Endometrium (tissue), 2 donors: ENCODE measurements at regions not wholly inside any gene's neighbourhood (a gene's known extent, or its start where the extent isn't known, plus 50 kb on each side); places are given as distances from the start of the nearest gene placed in this dataset.

Experiments used
- FAIRE-seq: peaks from 2 replicates; lab custom pipeline; 2012; peaks lifted over from hg19 to GRCh38; lab: Jason Lieb, UNC
- donor health status: control.
- donor health status: control.

- no peak for FAIRE-seq
Measured at GRCh38 chr2:237150186-237150585, 64.5 kb downstream of the COPS8 start.

- no peak for FAIRE-seq
Measured at GRCh38 chr2:237150831-237151375, 65.2 kb downstream of the COPS8 start.

- no peak for FAIRE-seq
Measured at GRCh38 chr2:237152361-237152760, 66.7 kb downstream of the COPS8 start.

- no peak for FAIRE-seq
Measured at GRCh38 chr2:237153181-237153580, 67.5 kb downstream of the COPS8 start.

GRCh38 chr2:237154082-237154638 lies 68.5 kb downstream of the COPS8 start:
- FAIRE-seq = peak; percentile 8

- no peak for FAIRE-seq
Measured at GRCh38 chr2:237154884-237155851, 69.5 kb downstream of the COPS8 start.

- no peak for FAIRE-seq
Measured at GRCh38 chr2:237156031-237156856, 70.6 kb downstream of the COPS8 start.

- FAIRE-seq = no peak
Measured at GRCh38 chr2:237156857-237157779, 71.4 kb downstream of the COPS8 start.

- FAIRE-seq = no peak
Measured at GRCh38 chr2:237157780-237158102, 72.1 kb downstream of the COPS8 start.

GRCh38 chr2:237158194-237158593 lies 72.5 kb downstream of the COPS8 start:
- FAIRE-seq = no peak

- FAIRE-seq = no peak
Measured at GRCh38 chr2:237159006-237159911, 73.6 kb downstream of the COPS8 start.

GRCh38 chr2:237160271-237160919 lies 74.7 kb downstream of the COPS8 start:
- no peak for FAIRE-seq

GRCh38 chr2:237161189-237161588 lies 75.5 kb downstream of the COPS8 start:
- no peak for FAIRE-seq

GRCh38 chr2:237162959-237163358 lies 77.3 kb downstream of the COPS8 start:
- FAIRE-seq = peak; percentile 23

GRCh38 chr2:237164474-237165042 lies 78.9 kb downstream of the COPS8 start:
- no peak for FAIRE-seq

GRCh38 chr2:237165405-237166276 lies 80.0 kb downstream of the COPS8 start:
- no peak for FAIRE-seq

- no peak for FAIRE-seq
Measured at GRCh38 chr2:237167038-237167437, 81.3 kb downstream of the COPS8 start.

- FAIRE-seq = no peak
Measured at GRCh38 chr2:237167934-237168333, 82.2 kb downstream of the COPS8 start.
